ENCODE measurements at regions not wholly inside any gene's neighbourhood (a gene's known extent, or its start where the extent isn't known, plus 50 kb on each side); places are given as distances from the start of the nearest gene placed in this dataset.

- ATAC-seq: no peak
These were observed 52.5 kb upstream of the PPP2R2D start for GRCh38 chr10:131848296-131848695.

DNA sequence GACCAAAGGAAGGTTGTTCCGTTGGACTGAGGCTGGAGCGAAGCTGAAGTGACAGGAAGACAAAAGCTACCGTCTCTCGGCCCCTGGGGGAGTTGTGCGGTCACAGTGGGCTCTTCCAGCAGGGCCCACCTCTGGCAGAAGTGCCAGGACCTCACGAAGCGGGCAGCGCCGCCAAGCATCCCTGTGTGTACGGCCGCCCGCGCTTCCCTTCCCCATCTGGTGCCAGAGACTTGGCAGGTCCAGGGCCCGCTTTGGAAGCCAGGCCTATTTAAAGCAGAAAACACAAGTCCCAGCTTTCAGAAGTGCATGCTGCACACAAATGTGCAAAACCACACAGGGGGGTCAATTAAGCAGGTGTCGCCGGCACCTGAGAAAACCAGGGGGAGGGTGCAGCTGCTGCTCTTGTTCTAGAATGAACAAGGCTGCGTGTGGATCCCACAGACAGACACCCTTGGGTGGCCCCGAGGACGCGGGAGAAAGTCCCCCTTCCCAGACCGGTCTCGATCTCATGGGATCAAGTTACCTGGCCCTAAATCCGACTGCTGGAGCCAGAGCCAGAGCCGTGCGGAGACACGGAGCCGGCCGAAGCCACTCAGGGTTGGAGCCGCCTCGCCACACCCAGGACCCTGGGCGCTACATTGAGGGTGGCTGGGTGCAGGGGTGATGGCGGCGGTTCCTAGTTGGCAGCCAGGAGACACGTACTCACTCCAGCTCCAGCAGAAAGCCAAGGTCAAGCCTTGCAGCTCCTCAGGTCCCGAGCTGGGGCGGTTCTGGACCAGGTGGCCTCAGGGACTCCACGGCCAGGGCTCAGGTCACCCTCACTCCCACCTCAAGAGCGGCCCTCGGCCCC, 51.8 kb upstream of the PPP2R2D start:
- no peaks in the 10 kb centered on the region for H3K9me3 Mint-ChIP-seq
- no peaks in the 10 kb centered on the region for H3K36me3 Mint-ChIP-seq (ENCODE audit: insufficient read depth)
- H3K27me3 Mint-ChIP-seq (ENCODE audit: low read depth): no peaks in the 10 kb centered on the region
- ATAC-seq (no peak), DNase-seq (no peak)
- H3K4me3 Mint-ChIP-seq: no peak overlapping the region
- H3K4me1 Mint-ChIP-seq (ENCODE audit: low read depth): no peaks in the 10 kb centered on the region

More at GRCh38 chr10:131848296-131848695, 52.5 kb upstream of the PPP2R2D start:
- H3K27me3 Mint-ChIP-seq (ENCODE audit: low read depth): no peaks in the 10 kb centered on the region
- H3K9me3 Mint-ChIP-seq: no peaks in the 10 kb centered on the region
- H3K4me3 Mint-ChIP-seq: no peak overlapping the region
- no peaks in the 10 kb centered on the region for H3K4me1 Mint-ChIP-seq (ENCODE audit: low read depth)
- no peak for DNase-seq
- H3K36me3 Mint-ChIP-seq (ENCODE audit: insufficient read depth): no peaks in the 10 kb centered on the region

DNA sequence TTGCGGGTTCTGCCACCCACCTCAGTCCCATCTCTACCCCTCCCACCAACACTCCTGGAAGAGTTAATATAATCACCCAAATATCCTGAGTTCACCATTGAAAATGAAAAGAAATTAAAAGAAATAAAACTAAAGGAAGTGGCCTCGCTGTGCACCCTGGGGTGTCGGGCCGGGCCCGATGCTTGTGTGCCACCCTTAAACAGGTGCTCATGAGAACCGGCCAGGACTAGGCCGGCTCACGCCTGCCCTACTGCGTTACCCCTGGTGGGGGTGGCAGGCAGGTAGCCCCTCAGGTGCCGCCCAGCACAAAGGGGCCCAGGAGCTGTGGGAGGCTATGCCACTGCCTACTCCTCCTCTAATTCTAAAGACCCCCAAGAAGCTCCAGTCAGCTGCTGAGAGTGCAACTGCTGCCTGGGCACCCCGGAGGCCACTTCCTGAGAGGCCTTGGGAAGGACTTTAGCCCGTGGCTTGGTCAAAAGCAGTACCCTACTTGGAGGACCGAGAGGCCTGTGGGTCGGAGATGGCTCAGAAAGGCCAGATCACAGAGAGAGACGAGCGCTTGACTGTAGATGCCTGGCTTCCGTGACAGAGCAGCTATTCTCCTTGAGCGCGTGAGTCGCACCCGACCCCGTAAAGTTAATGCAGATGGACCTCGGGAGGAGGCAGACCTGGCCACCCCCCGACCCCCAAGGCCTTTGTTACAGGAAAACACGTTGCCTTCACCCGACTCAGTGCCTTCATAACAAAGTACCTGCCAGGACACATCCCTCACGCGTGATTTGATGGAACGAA, 51.0 kb upstream of the PPP2R2D start:
- ATAC-seq: no peak
- no peak for DNase-seq
- Mint-ChIP-seq H3K4me3 (no peak overlapping the region), H3K36me3 (ENCODE audit: insufficient read depth) (no peaks in the 10 kb centered on the region), H3K9me3 (no peaks in the 10 kb centered on the region), H3K27me3 (ENCODE audit: low read depth) (no peaks in the 10 kb centered on the region), H3K4me1 (ENCODE audit: low read depth) (no peaks in the 10 kb centered on the region)

DNA sequence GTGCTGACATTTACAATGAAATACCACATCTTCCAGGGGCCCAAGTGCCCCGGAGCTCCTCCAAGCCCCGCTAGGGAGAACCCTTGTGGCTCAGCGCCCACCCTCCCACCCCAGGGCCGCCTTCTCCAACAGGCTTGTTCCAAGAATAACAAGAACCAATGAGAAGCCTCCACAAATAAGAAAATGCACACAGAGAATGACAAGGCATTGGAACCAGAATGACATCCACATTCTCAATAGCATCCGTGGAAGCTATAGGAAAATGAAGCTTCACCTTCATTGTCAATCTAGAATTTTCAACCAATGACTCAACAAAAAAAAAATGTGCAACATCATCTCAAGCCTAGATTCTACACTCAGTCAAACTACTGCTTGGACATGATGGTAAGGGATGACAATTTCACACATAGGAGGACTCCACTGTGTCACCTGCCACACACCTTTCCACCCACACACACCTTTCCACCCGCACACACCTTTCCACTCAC, 50.4 kb upstream of the PPP2R2D start:
- ATAC-seq (no peak), DNase-seq (no peak)
- H3K9me3 Mint-ChIP-seq: no peaks in the 10 kb centered on the region
- H3K27me3 Mint-ChIP-seq (ENCODE audit: low read depth): peaks cover 2% of the 10 kb centered on the region
- H3K36me3 Mint-ChIP-seq (ENCODE audit: insufficient read depth): no peaks in the 10 kb centered on the region
- H3K4me3 Mint-ChIP-seq: no peak overlapping the region
- no peaks in the 10 kb centered on the region for H3K4me1 Mint-ChIP-seq (ENCODE audit: low read depth)
